UCSD-AML1 (cell line): ENCODE measurements at regions not wholly inside any gene's neighbourhood (a gene's known extent, or its start where the extent isn't known, plus 50 kb on each side); places are given as distances from the start of the nearest gene placed in this dataset.

Experiments used
- DNase-seq: peaks from one replicate; lab custom pipeline; 2025; ENCODE audit not compliant: unreplicated experiment; lab: John Stamatoyannopoulos, UW

DNA sequence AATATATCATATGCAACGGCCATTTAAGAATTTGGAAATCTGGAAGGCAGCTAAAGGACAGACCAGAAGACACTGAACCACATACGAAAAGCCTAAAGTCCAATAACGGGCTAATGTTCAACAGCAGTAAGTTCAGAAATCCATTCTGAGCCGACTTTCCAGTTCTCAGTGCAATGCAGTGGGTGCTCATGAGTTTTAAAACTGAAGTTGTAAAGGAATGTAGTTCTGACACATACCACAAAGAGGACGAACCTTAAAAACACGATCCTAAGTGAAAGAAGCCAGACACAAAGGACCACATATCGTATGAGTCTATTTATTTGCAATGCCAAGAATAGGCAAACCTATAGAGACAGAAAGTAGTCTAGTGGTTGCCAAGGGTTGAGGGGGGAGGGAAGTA, 278.3 kb upstream of the ZFHX3 start:
- DNase-seq: no peak

DNA sequence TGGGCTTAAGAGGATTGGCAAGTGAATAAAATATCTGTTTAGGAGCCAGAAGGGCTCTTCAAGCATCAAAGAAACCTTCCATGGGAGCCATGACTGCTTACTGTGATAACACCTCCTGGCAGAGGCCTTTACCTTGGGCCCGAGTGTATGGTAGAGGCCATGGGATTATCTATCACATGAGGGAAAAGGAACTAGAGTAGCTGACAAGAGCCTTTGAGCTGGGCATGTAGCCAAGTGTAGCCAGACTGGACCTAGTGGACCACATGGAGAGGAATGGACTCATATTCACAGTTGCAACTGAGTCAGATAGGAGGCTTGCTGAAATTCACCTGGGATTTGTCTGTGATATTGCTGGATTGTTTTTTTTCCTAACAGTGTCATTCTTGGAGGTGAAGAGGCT, 276.0 kb upstream of the ZFHX3 start:
- no peak for DNase-seq

DNA sequence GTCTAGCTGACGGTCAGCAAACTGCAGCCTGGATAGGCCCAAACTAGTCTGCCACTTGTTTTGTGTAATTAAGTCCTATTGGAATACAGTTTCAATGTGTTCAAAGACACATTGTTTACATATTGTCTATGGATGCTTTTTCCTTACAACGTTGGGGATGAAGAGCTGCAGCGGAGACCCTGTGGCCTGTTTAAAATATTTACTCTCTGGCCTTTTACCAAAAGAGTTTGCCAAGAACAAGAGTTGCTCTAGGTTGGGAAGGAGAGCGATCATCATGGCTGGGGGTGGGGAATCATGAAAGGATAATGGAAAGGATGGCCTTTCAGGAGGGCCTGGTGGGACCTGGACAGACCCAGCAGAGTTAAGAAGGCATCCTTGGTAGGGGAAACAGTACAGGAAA, 274.9 kb upstream of the ZFHX3 start:
- no peak for DNase-seq

DNA sequence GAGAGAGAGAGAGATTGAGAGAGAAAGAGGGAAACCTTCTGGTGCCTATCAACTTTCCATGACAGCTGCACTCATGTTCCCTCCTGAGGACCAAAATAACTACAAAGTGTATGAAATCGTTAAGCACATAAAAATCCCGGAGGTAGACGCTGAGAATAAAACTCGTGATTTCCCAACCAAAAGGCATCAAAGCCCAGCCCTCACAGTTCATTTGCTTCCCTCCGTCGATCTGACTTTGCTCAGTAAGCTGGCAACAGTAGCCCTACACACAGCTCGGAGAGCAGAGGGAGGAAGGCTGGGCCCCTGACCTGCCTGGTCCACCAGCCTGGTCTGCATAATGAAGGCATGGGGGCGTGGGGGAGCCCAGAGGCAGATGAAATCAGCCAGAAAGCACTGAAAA, 273.9 kb upstream of the ZFHX3 start:
- no peak for DNase-seq

DNA sequence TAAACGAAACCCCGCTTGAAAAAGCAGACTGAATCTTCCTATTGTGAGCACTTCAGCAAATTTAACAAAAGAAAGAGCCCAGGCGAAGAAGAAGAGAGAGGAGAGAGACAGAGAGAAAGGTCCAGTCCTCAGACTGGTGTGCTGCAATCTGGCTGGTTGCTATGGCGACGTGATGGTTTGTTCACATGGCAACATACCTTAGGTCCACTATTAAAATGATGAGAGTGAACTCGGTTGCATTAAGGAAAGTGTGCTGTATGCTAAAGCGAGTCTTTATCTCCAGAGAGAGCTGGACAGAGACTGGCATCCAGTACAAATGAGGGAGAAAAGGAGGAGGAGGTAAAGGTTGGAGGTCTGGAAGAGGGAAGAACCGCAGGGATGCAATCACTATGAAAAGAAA, 271.8 kb upstream of the ZFHX3 start:
- no peak for DNase-seq

DNA sequence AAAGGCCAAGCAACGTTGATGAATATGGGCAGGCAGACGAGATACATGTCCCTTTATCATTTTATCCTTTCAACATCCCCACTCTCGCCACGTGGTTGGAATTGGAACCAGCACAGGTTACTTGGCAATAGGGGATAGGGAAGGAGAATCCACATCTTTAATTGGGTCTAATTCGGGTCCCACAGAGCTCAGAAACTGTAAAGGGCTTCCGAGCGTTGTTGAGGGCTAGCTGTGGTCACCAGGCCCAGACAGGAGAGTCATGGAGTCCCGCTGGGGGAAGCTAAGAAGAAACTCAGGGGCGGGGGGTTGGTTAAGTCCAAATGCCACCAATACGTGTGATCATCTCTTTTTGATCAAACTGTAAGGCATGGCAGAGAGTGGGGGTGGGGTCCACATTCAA, 271.3 kb upstream of the ZFHX3 start:
- no peak for DNase-seq

DNA sequence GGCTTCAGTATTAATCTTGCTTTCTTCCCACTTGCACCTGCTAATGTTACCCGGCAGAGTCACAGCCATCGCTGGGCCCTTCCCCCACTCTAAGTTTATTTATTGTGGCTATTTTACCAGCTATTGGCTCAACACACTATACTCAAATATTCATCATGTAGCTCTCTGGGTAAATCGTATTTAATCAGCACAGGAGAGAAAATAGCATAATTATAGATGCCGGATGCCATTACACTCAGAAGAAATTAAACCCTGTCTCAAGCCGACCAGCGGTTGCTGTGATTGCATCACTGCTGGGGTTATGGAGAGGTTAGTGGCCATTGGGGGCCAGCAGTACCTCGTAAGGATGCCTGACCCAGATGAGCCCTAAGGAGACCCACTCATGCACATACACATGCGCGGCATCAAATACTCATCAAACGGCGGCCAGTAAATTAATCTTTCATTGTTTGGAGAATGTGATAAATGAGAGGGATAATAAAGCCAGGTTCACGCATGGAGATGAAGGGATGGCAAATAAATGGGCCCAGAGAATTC, 269.5 kb upstream of the ZFHX3 start:
- no peak for DNase-seq

DNA sequence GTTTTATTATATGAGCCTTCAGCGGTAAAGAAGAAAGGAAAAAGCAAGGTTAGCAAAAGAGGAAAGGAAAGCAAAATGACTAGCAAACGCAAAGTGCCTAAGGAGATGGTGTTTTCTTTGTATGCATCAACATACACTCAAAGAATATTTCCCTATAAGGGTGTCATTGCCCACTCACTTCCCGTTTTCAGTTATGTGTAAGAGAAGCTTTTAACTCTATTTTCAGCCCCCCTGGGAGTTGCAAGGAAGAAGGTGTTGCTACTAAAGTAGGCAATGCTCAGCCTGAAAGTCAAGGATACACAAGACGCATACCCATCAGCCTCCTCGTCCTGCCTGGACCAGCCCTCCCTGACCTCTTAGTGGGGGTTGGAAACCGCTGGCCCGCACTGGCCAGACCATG, 267.7 kb upstream of the ZFHX3 start:
- no peak for DNase-seq

DNA sequence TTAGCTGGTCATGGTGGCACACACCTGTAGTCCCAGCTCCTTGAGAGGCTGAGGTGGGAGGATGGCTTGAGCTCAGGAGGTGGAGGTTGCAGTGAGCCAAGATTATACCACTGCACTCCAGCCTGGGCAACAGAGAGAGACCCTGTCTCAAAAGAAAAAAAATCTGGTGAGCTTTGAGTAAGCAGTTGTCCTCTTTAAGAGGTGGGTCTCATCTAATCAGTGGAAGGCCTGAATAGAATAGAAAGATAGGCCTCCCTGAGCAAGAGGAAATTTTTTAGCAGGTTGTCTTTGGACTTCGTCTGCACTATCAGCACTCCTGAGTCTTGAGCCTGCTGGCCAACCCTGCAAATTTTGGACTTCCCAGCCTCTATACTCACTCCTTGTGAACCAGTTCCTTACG, 266.0 kb upstream of the ZFHX3 start:
- no peak for DNase-seq

DNA sequence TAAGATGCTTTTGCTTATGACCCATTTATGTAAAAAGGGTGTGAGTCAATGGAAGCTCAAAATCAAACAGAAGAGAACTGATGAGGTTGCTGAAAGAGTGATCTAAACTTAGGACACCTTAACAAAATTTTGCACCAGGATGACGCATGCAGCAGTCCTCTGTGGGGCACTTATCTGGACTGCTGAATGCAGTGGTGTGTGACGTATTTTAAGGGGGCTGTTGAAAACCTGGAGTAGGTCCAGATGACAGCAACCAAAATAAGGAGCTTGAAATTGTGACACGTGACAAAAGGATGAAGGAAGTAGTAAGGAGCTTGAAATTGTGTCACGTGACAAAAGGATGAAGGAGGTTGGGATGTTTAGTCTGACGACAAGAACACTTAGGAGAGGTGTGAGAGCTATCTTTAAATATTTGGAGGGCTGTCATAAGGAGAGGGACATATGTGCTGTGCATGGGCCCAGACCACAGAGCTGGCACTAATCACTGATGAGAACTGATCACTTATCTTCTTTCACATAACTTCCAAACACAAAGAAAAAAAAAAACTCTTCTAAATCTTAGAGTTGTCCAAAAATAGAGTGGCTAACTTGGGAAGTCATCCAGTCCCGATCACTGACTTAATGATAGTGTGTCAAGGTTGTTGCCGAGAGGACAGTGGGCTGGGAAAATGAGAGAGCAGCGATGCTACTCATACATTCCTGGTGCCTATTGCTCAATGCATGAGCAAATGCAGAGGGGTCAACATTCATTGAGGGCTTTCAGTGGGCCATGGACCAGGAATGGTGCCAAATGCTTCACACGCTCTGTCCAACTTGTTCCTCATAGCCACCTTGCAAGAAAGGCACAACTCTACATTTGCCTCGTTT, 264.2 kb upstream of the ZFHX3 start:
- no peak for DNase-seq

DNA sequence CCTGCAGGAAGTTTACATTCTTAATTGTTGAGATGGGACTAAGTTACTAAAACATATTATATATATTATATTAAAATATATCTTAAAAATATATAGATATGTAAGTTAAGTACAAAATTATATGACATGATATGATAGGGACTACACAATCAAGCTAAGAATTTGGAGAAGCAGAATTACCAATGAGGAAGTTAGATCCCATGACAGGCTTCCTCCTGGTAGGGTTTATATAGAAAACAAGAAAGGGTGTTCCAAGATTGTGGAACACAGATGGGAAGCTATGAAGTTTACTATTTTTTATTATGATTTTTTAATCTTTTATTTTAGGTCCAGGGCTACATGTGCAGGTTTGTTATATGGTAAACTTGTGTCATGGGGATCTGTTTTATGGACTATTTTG, 260.8 kb upstream of the ZFHX3 start:
- no peak for DNase-seq

DNA sequence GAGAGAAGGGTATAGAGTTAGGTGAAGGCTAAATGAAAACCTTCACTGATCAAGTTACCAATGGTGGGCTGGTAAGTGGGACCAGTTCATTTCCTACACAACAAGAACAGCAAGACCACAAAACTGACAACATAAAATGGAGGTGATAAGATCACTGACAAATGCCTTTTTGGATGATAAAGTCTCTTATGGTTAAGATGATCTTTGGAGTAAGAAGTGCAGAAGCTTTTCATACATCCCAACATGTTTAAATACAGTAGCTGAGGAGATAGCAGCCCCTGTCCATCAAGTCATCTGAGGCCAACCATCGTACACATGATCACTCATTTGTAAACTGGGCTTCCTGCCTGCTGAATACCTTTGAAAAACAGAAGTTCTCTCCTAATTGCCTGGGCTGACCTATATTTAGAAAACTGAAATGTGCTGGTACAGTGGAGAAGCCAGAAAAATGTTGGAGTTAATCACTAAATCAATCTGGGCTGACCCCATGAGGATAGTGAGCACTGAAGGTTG, 259.0 kb upstream of the ZFHX3 start:
- no peak for DNase-seq

DNA sequence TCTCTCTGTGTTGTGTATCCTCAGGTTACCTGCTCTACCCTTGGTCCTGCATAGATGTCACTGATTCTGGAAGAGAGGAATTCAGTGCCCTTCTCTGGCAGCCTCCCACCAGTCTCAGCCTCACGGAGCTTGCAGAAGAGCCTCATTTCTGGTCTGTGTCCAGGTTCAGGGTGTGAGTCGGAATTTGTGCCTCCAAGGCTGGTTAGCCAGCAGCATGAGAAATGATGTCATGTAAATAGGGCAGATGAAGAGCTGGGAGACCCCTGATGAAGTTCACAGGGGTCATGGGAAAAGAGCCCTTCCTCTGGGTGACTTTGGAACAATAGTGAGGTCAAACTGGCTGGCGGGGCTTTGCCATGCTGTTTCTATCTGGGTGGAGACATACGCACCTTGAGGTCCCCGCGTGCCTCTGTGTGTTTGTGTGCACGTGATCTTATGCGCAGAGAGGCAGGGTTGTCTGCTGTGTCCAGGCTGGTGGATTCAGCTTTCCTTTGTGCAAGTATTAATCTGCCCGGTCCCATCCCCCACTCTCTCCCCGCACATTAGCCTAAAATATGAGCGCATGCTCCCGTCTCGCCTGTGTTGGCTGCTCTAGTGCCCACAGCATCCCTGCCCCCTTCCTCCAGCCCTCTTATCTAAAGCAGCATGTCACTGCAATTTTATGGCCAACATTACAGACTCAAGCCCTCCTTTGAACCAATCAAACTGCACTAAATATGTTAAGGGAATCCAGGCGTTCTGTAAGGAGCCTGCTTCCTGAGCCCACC, 256.3 kb upstream of the ZFHX3 start:
- DNase-seq: no peak

DNA sequence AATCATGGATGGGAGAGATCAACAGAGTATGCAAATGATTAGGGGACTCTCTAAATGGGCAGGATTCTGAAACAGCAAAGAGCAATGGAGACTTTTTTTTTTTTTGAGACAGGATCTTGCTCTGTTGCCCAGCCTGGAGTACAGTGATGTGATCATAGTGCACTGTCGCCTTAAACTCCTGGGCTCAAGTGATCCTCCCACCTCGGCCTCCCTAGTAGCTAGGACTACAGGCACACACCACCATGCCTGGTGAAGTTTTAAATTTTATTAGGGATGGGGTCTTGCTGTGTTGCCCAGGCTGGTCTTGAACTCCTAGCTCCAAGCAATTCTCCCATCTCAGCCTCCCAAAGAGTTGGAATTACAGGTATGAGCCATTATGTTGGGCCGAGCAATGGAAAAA, 255.0 kb upstream of the ZFHX3 start:
- no peak for DNase-seq

DNA sequence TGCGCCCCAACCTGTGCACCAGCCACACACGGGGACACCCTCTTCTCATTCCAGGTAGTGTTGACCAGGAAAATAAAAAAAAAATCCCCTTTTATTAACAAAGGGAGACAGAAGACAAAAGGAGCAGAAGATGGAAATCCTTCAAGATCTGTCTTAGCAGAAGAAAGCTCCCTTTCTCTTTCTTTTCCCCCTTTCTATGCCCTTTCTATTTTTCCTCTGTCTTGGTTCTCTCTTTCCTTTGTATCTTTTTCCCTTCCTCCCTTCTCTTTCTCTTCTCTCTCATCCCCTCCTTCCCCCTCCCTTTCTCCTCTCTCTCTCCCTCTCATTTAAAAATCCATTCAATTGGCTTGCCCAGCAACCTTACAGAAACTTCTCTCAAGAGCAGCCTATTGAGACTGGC, 254.1 kb upstream of the ZFHX3 start:
- DNase-seq: no peak

DNA sequence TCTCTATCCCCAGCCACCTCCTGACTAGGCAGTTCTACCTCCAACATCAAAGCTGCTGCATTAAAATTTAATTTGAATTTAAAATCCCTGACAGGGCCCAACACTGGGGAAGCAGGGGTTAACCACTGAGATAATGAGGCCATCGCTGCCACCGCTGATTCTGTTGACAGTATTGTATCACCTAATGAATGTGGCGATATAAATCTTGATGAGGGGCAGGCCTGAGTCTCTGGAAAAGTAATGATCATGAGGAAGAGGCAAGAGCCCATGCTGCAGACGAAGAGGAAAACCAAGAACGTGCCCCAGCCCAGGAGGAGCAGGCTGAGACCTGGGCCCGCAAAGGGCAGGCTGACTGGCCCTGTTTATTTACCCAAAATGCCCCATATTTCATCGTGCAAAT, 251.4 kb upstream of the ZFHX3 start:
- DNase-seq: no peak

DNA sequence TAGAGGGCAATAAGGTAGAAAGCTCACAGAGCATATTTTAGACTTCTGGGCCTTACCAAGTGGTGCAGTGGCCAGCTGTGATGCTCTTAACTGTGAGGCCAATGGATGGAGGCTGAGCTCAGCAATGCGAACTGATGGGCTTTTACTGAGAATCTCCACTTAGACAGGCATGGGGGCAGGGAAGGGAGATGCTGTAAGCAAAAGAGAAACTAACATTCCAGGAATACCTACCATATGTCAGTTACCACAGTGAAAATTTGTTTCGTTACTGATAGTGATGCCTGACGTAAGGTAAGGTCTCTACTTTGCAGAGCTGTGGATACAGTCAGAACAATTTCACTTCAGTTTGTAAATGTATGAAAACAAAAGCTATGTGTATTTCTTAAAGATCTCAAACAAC, 250.6 kb upstream of the ZFHX3 start:
- no peak for DNase-seq

DNA sequence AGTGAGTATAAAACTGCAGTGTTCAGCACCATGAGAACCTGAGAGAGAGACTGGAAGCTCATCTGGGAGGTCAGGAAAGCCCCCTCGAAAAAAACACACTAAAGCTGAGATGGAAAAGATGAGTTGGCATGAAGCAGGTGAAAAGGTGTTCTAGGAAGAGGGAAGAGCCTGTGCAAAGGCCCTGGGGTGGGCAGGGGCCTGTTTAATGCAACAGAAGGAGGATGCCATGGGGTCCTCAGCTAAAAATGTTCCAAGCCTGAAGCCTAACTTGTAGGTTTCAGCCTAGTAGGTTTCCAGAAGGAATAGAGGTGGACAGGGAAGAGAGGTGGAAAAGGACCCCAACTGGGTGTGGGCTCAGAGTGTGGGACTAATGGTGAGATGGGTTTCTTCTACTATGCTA, 242.3 kb upstream of the ZFHX3 start:
- no peak for DNase-seq

DNA sequence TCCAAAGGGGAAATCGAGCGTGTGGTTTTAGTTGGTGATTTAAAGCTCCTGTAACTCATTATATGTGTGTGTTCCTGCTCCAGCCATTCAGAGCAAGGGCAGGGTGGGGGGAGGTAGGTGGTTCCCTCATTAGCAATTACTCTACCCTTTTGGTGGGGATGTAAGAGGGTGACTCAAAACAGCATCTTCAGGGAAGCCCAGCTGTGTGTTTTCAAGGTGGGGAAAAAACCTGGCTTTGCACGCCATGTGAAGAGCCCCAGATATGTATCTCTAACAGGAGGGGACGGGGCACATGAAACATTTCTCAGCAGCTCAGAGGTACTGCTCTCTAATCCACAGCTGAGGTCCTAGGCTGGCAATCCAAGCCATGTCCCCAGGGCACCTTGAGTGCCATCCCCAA, 241.3 kb upstream of the ZFHX3 start:
- no peak for DNase-seq

DNA sequence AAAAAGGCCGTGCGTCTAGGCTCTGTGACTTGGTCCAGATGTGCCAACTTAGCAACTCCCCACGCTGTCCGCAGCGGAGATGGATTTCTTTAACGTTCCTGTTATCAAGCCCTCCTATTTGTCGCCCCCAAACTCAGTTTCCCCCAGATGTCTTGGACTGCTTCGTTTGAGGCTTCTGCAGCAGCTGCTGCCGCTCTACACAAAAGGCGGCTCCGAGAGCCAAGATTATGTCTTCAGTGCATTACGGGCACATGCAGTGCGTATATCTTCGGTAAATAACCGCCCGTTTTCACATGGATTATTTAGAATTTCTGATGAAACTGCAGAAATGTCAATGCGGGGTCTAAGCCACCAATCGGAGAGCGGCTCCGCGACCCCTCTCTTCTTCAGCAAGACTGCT, 240.6 kb upstream of the ZFHX3 start:
- DNase-seq: no peak

DNA sequence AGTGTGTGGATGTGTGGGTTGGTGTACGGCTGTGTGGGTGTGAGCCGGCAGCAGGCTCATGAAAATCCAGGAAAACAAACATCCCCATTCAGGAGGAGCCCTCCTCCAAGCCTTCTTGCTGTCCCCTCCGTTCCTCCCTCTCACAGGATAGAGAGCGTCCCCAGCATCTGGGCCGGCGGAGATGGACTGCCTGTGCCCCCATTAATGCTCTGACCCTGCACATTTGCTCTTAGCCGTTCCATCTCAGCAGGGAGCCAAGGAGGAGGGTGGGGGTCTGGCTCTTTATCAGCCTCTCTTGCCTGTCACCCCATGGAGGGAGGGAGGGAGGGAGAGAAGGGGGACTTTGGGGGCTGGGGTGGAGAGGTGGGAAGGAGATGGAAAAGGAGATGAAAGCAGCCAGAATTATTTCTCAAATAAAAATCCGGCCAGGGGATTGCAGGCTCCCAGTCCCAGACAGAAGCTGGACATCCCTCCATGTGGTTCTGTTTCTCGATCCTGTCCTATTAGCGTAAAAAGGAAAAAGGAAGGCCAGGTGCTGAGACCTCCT, 240.0 kb upstream of the ZFHX3 start:
- no peak for DNase-seq
